Caco-2 (cell line): ENCODE measurements at regions not wholly inside any gene's neighbourhood (a gene's known extent, or its start where the extent isn't known, plus 50 kb on each side); places are given as distances from the start of the nearest gene placed in this dataset.

Experiments
- BruUV-seq: library from RNA; stranded (reverse); fragments of 400-500 nt; replicated peaks from 2 replicates; lab custom pipeline; 2021; lab: Mats Ljungman, UMichigan
- CTCF ChIA-PET: fragments of 300-600 bp; sonication (Branson Sonifier 250); formaldehyde crosslinking; loops from one replicate; lab custom pipeline; 2022; ENCODE audit warnings: antibody characterized with exemption; lab: Charles Lee
- POLR2A ChIA-PET: fragments of 300-600 bp; sonication (Branson Sonifier 250); formaldehyde crosslinking; loops from one replicate; lab custom pipeline; 2022; ENCODE audit warnings: antibody characterized with exemption; lab: Charles Lee
- DNase-seq, 2 experiments: peaks; one replicate each; pipeline versions ENCODE4 v3.0.0 to v3.0.0-alpha.2; 2020 to 2022
- H3K27me3 ChIP-seq: replicated peaks from 2 replicates; pipeline ENCODE4 v1.6.0; 2011; ENCODE audit warnings: low read length; ENCODE audit not compliant: control insufficient read depth, insufficient read depth
- H3K36me3 ChIP-seq: 2 replicates; pipeline ENCODE4 v1.5.1; 2011; ENCODE audit warnings: low read length; ENCODE audit not compliant: control insufficient read depth, insufficient read depth
- H3K4me1 ChIP-seq: fragments of 250-450 bp; sonication (Bioruptor Pico); 2 replicates; pipeline ENCODE4 v1.5.1; 2020; ENCODE audit warnings: mild to moderate bottlenecking
- H3K4me3 ChIP-seq: 2 replicates; pipeline ENCODE4 v1.5.1; 2011; ENCODE audit warnings: low read depth, mild to moderate bottlenecking, control low read depth, low read length
- H3K9me3 ChIP-seq: fragments of 250-450 bp; sonication (Bioruptor Pico); 2 replicates; pipeline ENCODE4 v1.5.1; 2020; ENCODE audit warnings: mild to moderate bottlenecking, moderate library complexity
- H3K27ac Mint-ChIP-seq: one replicate; pipeline ENCODE4 v1.8.0; 2022; ENCODE audit warnings: mixed read lengths; ENCODE audit not compliant: unreplicated experiment
- H3K27me3 Mint-ChIP-seq: one replicate; pipeline ENCODE4 v1.8.0; 2022; ENCODE audit warnings: mixed read lengths; ENCODE audit not compliant: insufficient read depth, unreplicated experiment
- H3K36me3 Mint-ChIP-seq: one replicate; pipeline ENCODE4 v1.8.0; 2022; ENCODE audit warnings: mild to moderate bottlenecking, mixed read lengths; ENCODE audit not compliant: insufficient read depth, unreplicated experiment
- H3K4me1 Mint-ChIP-seq: one replicate; pipeline ENCODE4 v1.8.0; 2022; ENCODE audit warnings: low read depth, mixed read lengths; ENCODE audit not compliant: unreplicated experiment
- H3K4me3 Mint-ChIP-seq: one replicate; pipeline ENCODE4 v1.8.0; 2022; ENCODE audit warnings: mild to moderate bottlenecking, moderate library complexity, mixed read lengths; ENCODE audit not compliant: unreplicated experiment
- H3K9me3 Mint-ChIP-seq: one replicate; pipeline ENCODE4 v1.8.0; 2022; ENCODE audit warnings: mixed read lengths; ENCODE audit not compliant: unreplicated experiment
- intact Hi-C: fragments of 100-400 bp; cut with micrococcal nuclease; formaldehyde crosslinking; loops from one replicate; pipeline ENCODE4 v1.10.0; 2022; ENCODE audit not compliant: unreplicated experiment
- TF ChIP-seq, protein P1 (sequence below), 2 experiments: fragments of 200-600 bp in 1 of 2; IDR thresholded peaks; 1 replicate in 1 of 2; 2 replicates in 1 of 2; pipeline versions ENCODE4 v1.5.1 to v1.8.0; 2011 to 2022; ENCODE audit warnings: antibody characterized with exemption in 1 of 2, control low read depth in 1 of 2, inconsistent platforms in 1 of 2, low read depth in 1 of 2, low read length in 1 of 2, mild to moderate bottlenecking in 1 of 2, moderate library complexity in 1 of 2; ENCODE audit not compliant: insufficient read depth in 1 of 2, severe bottlenecking in 1 of 2, unreplicated experiment in 1 of 2

- no peaks in the 10 kb centered on the region for H3K9me3 Mint-ChIP-seq
- no peaks in the 10 kb centered on the region for H3K36me3 Mint-ChIP-seq
- no peak overlapping the region for H3K27ac Mint-ChIP-seq
- no peaks in the 10 kb centered on the region; the same call in 1 of the 2 replicates for H3K9me3 ChIP-seq
- H3K4me1 ChIP-seq = no peaks in the 10 kb centered on the region
- CTCF ChIA-PET = no interaction called here
- H3K36me3 ChIP-seq = no peaks in the 10 kb centered on the region
- intact Hi-C loops = no loop called here
- no peak overlapping the region for H3K4me3 Mint-ChIP-seq
- H3K4me3 ChIP-seq = no peak overlapping the region
- no peak for DNase-seq
- TF ChIP-seq, protein P1, sequence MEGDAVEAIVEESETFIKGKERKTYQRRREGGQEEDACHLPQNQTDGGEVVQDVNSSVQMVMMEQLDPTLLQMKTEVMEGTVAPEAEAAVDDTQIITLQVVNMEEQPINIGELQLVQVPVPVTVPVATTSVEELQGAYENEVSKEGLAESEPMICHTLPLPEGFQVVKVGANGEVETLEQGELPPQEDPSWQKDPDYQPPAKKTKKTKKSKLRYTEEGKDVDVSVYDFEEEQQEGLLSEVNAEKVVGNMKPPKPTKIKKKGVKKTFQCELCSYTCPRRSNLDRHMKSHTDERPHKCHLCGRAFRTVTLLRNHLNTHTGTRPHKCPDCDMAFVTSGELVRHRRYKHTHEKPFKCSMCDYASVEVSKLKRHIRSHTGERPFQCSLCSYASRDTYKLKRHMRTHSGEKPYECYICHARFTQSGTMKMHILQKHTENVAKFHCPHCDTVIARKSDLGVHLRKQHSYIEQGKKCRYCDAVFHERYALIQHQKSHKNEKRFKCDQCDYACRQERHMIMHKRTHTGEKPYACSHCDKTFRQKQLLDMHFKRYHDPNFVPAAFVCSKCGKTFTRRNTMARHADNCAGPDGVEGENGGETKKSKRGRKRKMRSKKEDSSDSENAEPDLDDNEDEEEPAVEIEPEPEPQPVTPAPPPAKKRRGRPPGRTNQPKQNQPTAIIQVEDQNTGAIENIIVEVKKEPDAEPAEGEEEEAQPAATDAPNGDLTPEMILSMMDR (IDR thresholded peaks at IDR 0.05; ENCODE audit: insufficient read depth in 1 of 2, low read depth in 1 of 2, low read length in 1 of 2, severe bottlenecking in 1 of 2, unreplicated experiment in 1 of 2) = no peak
- H3K4me1 Mint-ChIP-seq = no peaks in the 10 kb centered on the region
- H3K27me3 ChIP-seq = no peaks in the 10 kb centered on the region; the same call in 1 of the 2 replicates
- H3K27me3 Mint-ChIP-seq = peaks cover 3% of the 10 kb centered on the region
- no TSS peak for BruUV-seq
- POLR2A ChIA-PET = no interaction called here
Measured at GRCh38 chr5:79853028-79853427, 138.0 kb downstream of the MTX3 start.

- Mint-ChIP-seq H3K27ac (no peak overlapping the region), H3K27me3 (peaks cover 5% of the 10 kb centered on the region), H3K4me1 (no peaks in the 10 kb centered on the region), H3K36me3 (no peaks in the 10 kb centered on the region), H3K4me3 (no peak overlapping the region), H3K9me3 (no peaks in the 10 kb centered on the region)
- no TSS peak for BruUV-seq
- Histone ChIP-seq H3K9me3 (no peaks in the 10 kb centered on the region; the same call in 1 of the 2 replicates), H3K36me3 (no peaks in the 10 kb centered on the region), H3K4me1 (no peaks in the 10 kb centered on the region), H3K27me3 (no peaks in the 10 kb centered on the region; the same call in 1 of the 2 replicates), H3K4me3 (no peak overlapping the region)
- ChIA-PET CTCF (no interaction called here), POLR2A (no interaction called here)
- TF ChIP-seq, protein P1 (IDR thresholded peaks at IDR 0.05; ENCODE audit: insufficient read depth in 1 of 2, low read depth in 1 of 2, low read length in 1 of 2, severe bottlenecking in 1 of 2, unreplicated experiment in 1 of 2) = no peak
- DNase-seq = no peak
- intact Hi-C loops = no loop called here
Measured at GRCh38 chr5:79851391-79851863, 139.6 kb downstream of the MTX3 start.

DNA sequence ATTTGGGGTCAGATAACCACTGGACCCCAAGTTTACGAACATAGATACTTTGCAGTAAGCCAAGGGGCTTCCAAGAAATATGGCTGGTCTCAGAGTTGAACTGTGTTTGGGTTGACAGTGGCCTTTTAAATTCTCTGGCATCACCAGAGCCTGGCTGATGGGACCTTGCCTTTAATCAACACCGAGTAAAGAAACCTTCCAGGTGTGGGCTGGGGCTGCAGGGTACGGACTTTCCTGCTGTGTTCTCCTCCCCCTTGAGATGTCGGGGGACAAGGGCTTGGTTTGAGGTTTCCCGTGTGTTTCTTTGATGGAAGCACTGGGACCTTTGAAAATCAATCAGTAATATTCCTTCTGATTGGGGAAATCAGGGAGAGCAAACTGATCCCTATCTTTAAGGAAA, 140.1 kb downstream of the MTX3 start:
- BruUV-seq = no TSS peak
- H3K4me1 Mint-ChIP-seq = no peaks in the 10 kb centered on the region
- peaks cover 5% of the 10 kb centered on the region for H3K27me3 Mint-ChIP-seq
- CTCF ChIA-PET = no interaction called here
- H3K36me3 ChIP-seq = no peaks in the 10 kb centered on the region
- no peak overlapping the region for H3K27ac Mint-ChIP-seq
- H3K9me3 Mint-ChIP-seq = no peaks in the 10 kb centered on the region
- no peak overlapping the region for H3K4me3 Mint-ChIP-seq
- no peaks in the 10 kb centered on the region for H3K36me3 Mint-ChIP-seq
- H3K9me3 ChIP-seq = no peaks in the 10 kb centered on the region; the same call in 1 of the 2 replicates
- TF ChIP-seq, protein P1 (IDR thresholded peaks at IDR 0.05; ENCODE audit: insufficient read depth in 1 of 2, low read depth in 1 of 2, low read length in 1 of 2, severe bottlenecking in 1 of 2, unreplicated experiment in 1 of 2) = no peak
- H3K4me1 ChIP-seq = no peaks in the 10 kb centered on the region
- no peak for DNase-seq
- H3K27me3 ChIP-seq = no peaks in the 10 kb centered on the region; the same call in 1 of the 2 replicates
- intact Hi-C loops = no loop called here
- H3K4me3 ChIP-seq = no peak overlapping the region
- POLR2A ChIA-PET = no interaction called here
